ENCODE measurements at regions not wholly inside any gene's neighbourhood (a gene's known extent, or its start where the extent isn't known, plus 50 kb on each side); places are given as distances from the start of the nearest gene placed in this dataset.
"Not testable (repeated sequence)": the region's sequence is repeated elsewhere in the genome, so short reads cannot be mapped to it uniquely, and the experiment has no call there.

- no peak for DNase-seq
These were observed 374.0 kb downstream of the NFIB start for GRCh38 chr9:13939701-13940490.

GRCh38 chr9:13939134-13939533, 374.8 kb downstream of the NFIB start:
- no peak for DNase-seq

GRCh38 chr9:13934416-13934815, 379.5 kb downstream of the NFIB start:
- DNase-seq = no peak

GRCh38 chr9:13933268-13933656, 380.7 kb downstream of the NFIB start:
- DNase-seq = no peak

- no peak for DNase-seq
These were observed 381.2 kb downstream of the NFIB start for GRCh38 chr9:13932528-13933267.

- DNase-seq = no peak
These were observed 384.9 kb downstream of the NFIB start for GRCh38 chr9:13929013-13929412.

GRCh38 chr9:13923381-13923780, 390.6 kb downstream of the NFIB start:
- no peak for DNase-seq

GRCh38 chr9:13920557-13920956, 393.4 kb downstream of the NFIB start:
- DNase-seq = no peak

GRCh38 chr9:13919401-13919800, 394.5 kb downstream of the NFIB start:
- no peak for DNase-seq

GRCh38 chr9:13917534-13917933, 396.4 kb downstream of the NFIB start:
- DNase-seq = no peak

- DNase-seq = no peak
These were observed 398.2 kb downstream of the NFIB start for GRCh38 chr9:13915591-13916301.

- DNase-seq = no peak
These were observed 398.8 kb downstream of the NFIB start for GRCh38 chr9:13915131-13915530.

GRCh38 chr9:13911473-13911872, 402.5 kb downstream of the NFIB start:
- no peak for DNase-seq

GRCh38 chr9:13907842-13908241, 406.1 kb downstream of the NFIB start:
- not testable (repeated sequence) for DNase-seq

GRCh38 chr9:13904746-13905145, 409.2 kb downstream of the NFIB start:
- no peak for DNase-seq

GRCh38 chr9:13904311-13904710, 409.6 kb downstream of the NFIB start:
- no peak for DNase-seq

GRCh38 chr9:13902286-13903066, 411.5 kb downstream of the NFIB start:
- DNase-seq = no peak

GRCh38 chr9:13901176-13901575, 412.8 kb downstream of the NFIB start:
- DNase-seq = no peak

GRCh38 chr9:13900449-13900848, 413.5 kb downstream of the NFIB start:
- no peak for DNase-seq

- no peak for DNase-seq
These were observed 414.0 kb downstream of the NFIB start for GRCh38 chr9:13899924-13900323.

GRCh38 chr9:13898957-13899356, 415.0 kb downstream of the NFIB start:
- DNase-seq = no peak

GRCh38 chr9:13896922-13897835, 416.8 kb downstream of the NFIB start:
- no peak for DNase-seq
